ENCODE measurements at regions not wholly inside any gene's neighbourhood (a gene's known extent, or its start where the extent isn't known, plus 50 kb on each side); places are given as distances from the start of the nearest gene placed in this dataset.

GRCh38 chr7:91537260-91538152, 273.3 kb downstream of the FZD1 start:
- no peak for DNase-seq

DNA sequence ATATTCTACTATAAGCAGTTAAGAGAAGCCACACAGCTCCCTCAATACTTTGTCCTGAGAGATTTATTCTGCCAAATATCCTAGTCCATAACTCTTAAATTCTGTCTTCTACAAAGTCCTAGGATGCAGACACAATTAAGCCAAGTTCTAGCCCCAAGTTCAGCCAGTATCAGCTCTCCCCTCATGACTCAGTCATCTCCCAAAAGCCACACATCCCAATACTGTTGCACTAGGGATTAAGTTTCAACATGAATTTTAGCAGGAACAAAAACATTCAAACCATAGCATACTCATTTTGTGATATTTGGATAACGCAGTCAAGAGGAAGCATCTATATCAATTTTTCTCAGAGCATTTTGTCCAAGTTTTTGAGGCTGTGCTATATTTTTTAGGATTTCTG, 277.4 kb downstream of the FZD1 start:
- no peak for DNase-seq

- no peak for DNase-seq
These were observed 279.4 kb downstream of the FZD1 start for GRCh38 chr7:91543646-91544045.

- DNase-seq = no peak
These were observed 285.6 kb downstream of the FZD1 start for GRCh38 chr7:91549878-91550277.

GRCh38 chr7:91550931-91551330, 286.7 kb downstream of the FZD1 start:
- DNase-seq = no peak

- DNase-seq = no peak
These were observed 287.3 kb downstream of the FZD1 start for GRCh38 chr7:91551377-91552175.

DNA sequence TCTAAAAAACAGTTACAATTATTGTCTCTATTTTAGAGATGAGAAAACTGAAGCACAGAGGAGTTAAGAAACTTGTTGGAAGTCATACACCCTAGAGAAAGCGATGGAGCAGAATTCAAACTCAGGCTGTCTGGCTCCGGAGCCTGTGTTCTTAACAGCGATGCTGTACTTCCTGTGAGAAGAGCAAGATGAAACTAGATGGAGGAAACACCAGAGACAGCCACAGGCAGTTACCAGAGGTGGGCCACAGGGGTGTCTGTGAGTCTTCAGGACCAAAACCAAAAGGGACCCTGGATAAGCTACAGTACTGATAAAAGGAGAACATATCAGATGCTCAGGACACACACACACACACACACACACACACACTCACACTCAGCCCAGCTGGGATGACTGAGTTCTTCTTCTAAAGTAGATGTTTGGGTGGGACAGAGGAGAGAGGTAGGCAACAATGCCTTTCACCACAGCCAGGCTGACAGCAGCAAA, 289.2 kb downstream of the FZD1 start:
- DNase-seq = no peak

DNA sequence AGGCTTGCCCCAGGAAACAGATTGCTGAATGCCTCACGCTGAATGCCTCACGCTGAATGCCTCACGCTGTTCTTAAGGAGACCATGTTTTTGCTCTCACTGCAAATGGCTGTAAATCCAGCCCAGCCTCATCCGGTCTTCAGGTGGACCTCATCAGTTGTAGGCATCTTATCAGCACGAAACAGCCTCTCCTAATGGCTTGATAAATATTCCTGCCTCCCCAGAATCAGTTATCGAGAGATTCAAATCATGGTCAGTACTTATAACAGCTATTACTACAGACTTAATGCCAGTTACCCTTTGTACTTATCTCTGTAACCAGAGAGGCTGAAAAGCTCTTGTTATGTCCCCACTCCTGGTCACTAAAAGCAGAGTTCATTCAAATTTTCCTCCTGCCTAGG, 290.6 kb downstream of the FZD1 start:
- DNase-seq = no peak

DNA sequence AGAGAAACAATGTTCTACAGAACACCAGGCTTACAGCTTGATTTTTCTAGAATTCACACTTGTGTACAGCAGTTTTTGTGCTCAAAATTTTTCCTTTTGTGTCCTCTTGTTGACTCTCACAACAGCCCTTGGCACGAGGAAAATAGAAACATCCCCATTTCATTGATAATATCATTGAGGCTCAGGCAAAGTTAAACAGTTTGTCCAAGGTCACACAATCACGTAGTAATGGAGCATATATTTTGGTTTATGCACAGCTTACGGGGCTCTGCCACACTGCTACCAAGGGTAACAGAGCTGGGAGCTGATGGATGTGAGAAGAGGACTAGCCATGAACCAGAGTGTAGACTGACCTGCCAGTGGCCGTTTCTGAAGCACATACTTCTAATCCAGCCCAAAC, 292.0 kb downstream of the FZD1 start:
- no peak for DNase-seq

DNA sequence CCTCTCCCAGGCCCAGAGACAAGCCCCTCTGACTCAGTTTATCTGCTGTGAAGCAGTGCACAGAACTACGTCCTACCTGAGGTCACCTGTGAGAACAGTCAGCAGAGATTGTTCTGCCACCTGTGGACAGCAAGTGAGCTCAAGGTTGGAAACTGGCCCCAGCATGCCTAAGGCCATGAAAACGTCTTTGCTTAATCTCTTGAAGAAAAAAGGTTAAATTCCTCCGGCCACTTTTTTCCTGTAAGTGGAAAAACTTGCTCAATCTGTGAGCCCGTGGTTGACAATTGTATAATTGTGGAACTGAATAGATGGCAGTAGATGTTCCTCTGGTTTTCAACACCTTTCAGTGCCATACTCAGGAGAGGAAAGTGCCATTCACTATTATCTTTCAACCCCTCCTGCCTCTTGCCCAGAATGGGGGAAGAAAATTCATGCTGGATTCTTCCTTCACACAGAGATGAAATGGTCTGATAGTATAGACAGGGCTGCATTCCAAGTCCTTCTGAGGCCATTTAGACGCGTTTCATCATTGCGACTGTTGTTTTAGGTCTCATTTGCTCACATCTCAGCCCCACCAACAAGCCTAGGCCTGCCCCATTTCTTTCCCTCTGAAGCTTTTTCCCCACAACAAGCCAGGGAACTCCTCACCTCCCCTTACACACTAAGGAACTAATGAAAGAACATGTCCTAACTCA, 292.9 kb downstream of the FZD1 start:
- no peak for DNase-seq

GRCh38 chr7:91557789-91558404, 293.7 kb downstream of the FZD1 start:
- DNase-seq = no peak

- DNase-seq = no peak
These were observed 295.7 kb downstream of the FZD1 start for GRCh38 chr7:91559947-91560346.

DNA sequence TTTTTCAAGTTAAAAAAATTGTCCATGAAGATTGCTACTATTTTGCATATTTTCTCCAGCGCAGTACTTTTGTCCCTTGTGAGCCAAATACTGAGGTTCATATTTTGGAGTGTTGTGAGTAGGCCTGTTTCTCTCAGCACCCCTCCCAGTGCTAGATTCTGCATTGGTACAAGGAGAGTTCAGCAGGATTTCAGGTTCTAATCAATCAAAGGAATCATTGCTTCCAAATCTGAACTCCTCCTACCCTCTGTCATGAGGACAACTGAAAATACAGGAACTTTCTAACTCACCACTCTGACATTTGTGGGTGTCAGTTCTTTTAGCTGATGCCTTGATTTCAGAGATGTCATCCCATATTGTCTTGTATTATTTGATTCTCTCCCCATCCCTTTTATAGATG, 299.9 kb downstream of the FZD1 start:
- no peak for DNase-seq

GRCh38 chr7:91564541-91564940, 300.3 kb downstream of the FZD1 start:
- DNase-seq = no peak

GRCh38 chr7:91565499-91566401, 301.5 kb downstream of the FZD1 start:
- DNase-seq = peak; percentile 21

- no peak for DNase-seq
These were observed 302.1 kb downstream of the FZD1 start for GRCh38 chr7:91566402-91566732.

DNA sequence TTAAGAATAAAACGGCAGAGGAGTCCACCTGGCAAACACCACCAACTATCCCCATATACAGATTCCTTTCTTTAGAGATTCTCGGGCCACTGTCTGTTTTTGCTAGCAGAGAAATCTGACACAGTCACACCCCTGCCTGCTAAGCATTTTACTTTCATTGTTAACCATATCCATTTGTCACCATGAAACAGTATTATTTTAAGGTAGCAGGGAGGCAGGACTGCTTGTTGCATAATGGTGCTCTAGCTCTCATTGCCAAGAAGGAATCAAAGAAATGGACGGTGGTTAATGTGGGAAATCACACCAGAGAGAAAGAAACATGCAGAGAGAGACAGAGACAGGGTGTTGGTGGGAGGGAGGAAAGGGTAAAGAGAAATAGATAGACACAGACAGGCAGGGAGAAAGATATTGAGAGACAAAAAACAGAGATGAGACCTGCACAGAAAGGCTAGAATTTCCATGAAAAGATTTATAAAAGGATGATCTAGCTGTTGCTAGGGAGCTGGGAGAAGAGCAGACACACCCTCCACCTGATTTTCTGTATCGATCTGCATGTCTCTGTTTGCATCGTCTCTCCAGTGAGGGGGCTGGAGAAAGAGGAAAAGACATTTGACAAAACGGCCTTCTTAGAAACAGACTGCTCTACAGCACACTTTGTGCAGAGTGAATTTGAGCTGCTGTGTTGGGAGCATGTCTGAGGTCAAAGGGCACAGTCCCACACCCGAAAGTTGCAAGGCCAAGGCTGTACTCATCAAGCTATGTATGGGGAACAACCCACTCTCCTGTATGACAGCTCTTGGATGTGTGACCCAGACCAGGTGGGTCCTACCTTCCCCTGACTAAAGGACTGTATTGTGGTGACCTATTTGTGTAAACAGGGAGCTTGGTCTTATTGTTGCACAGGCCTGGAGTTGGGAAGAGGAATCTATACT, 303.1 kb downstream of the FZD1 start:
- DNase-seq = no peak

GRCh38 chr7:91568138-91568537, 303.9 kb downstream of the FZD1 start:
- no peak for DNase-seq

DNA sequence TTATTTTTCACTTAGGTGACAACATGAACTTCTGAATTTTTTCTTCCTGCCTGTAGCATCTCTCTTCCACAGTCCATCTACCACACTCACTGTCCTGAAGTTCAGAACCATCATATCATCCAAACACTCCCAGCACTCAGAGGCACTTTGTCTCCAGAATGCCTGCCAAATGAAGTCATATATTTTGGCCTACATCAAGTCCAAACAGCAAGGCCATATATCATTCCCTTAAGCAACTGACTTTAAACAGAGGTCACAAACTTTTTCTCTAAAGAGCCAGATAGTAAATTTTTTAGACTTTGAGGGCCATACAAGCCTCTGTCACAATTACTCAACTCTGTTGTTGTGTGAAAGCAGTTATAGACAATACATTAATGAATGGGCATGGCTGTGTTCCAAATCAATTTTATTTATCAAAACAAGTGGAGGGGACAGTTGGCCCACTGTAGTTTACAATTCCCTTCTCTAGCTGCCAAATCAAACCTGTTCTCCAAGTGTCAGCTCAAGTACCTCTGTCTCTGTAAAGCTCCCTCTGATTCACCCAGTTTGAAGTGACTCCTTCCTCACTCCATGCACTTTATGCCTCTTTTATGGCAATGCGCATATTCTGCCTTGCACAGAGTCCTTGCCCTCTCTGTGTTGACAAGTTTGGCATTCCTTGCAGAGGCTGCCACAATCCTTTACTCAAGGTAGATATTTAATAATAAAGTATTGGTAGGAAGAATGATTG, 305.7 kb downstream of the FZD1 start:
- DNase-seq = peak; percentile 38

- DNase-seq = no peak
These were observed 306.3 kb downstream of the FZD1 start for GRCh38 chr7:91570560-91570959.

Measured in NCI-H510A (cell line).